ENCODE measurements at regions not wholly inside any gene's neighbourhood (a gene's known extent, or its start where the extent isn't known, plus 50 kb on each side); places are given as distances from the start of the nearest gene placed in this dataset.

GRCh38 chr9:21574261-21574660, 92.1 kb upstream of the IFNE start:
- DNase-seq (ENCODE audit: low spot score), result no peak
- TF ChIP-seq CTCF (IDR thresholded peaks at IDR 0.05; ENCODE audit: extremely low read depth, missing control alignments), result no peak

- no peak for DNase-seq (ENCODE audit: low spot score)
- no peak for TF ChIP-seq CTCF (IDR thresholded peaks at IDR 0.05; ENCODE audit: extremely low read depth, missing control alignments)
Observed at GRCh38 chr9:21576331-21577189, 94.4 kb upstream of the IFNE start.

GRCh38 chr9:21579247-21579671, 97.1 kb upstream of the IFNE start:
- DNase-seq (ENCODE audit: low spot score), result no peak
- TF ChIP-seq CTCF (IDR thresholded peaks at IDR 0.05; ENCODE audit: extremely low read depth, missing control alignments), result no peak

GRCh38 chr9:21579743-21580142, 97.6 kb upstream of the IFNE start:
- TF ChIP-seq CTCF (IDR thresholded peaks at IDR 0.05; ENCODE audit: extremely low read depth, missing control alignments), result no peak
- no peak for DNase-seq (ENCODE audit: low spot score)

GRCh38 chr9:21580636-21581378, 98.7 kb upstream of the IFNE start:
- no peak for DNase-seq (ENCODE audit: low spot score)
- no peak for TF ChIP-seq CTCF (IDR thresholded peaks at IDR 0.05; ENCODE audit: extremely low read depth, missing control alignments)

- no peak for TF ChIP-seq CTCF (IDR thresholded peaks at IDR 0.05; ENCODE audit: extremely low read depth, missing control alignments)
- DNase-seq (ENCODE audit: low spot score), result no peak
Observed at GRCh38 chr9:21583628-21584377, 101.7 kb upstream of the IFNE start.

Measured in GM20000 (cell line).